HEK293T (cell line): ENCODE measurements at regions not wholly inside any gene's neighbourhood (a gene's known extent, or its start where the extent isn't known, plus 50 kb on each side); places are given as distances from the start of the nearest gene placed in this dataset.

ENCODE experiments used
- ARNT ChIP-seq: fragments of 450-650 bp; IDR thresholded peaks from 2 replicates; pipeline ENCODE4 v1.6.1; 2017; ENCODE audit warnings: mild to moderate bottlenecking
- ELF4 ChIP-seq: fragments of 450-650 bp; IDR thresholded peaks from 2 replicates; pipeline ENCODE4 v1.6.1; 2017; ENCODE audit warnings: antibody characterized with exemption
- HDGF ChIP-seq: fragments of 450-650 bp; IDR thresholded peaks from 2 replicates; pipeline ENCODE4 v1.6.1; 2017; ENCODE audit warnings: antibody characterized with exemption, borderline replicate concordance
- L3MBTL2 ChIP-seq: fragments of 450-650 bp; conservative IDR thresholded peaks from 2 replicates; pipeline ENCODE4 v1.6.1; 2016; ENCODE audit warnings: mild to moderate bottlenecking
- SP1 ChIP-seq: fragments of 450-650 bp; IDR thresholded peaks from 2 replicates; pipeline ENCODE4 v1.6.1; 2017
- TARDBP ChIP-seq: fragments of 450-650 bp; IDR thresholded peaks from 2 replicates; pipeline ENCODE4 v1.6.1; 2016

- TF ChIP-seq HDGF, result no peak
- no peak for TF ChIP-seq ELF4
- TF ChIP-seq SP1, result no peak
- no peak for TF ChIP-seq ARNT
- TF ChIP-seq L3MBTL2, result no peak
- TF ChIP-seq TARDBP, result no peak
These were observed 63.3 kb upstream of the ITPRID2 start for GRCh38 chr2:181828122-181828705.
